Fibroblast of the aortic adventitia (primary cell): ENCODE measurements at regions not wholly inside any gene's neighbourhood (a gene's known extent, or its start where the extent isn't known, plus 50 kb on each side); places are given as distances from the start of the nearest gene placed in this dataset.

Source experiments
- DNase-seq: peaks from one replicate; pipeline ENCODE4 v3.0.0-alpha.2; 2010; ENCODE audit warnings: low read depth
- H3K4me3 ChIP-seq: 2 replicates; pipeline ENCODE4 v1.5.1; 2011; ENCODE audit warnings: low read depth, mild to moderate bottlenecking, control low read depth, low read length, moderate library complexity
- CTCF ChIP-seq: IDR thresholded peaks from 2 replicates; pipeline ENCODE4 v1.5.1; 2011; ENCODE audit warnings: mild to moderate bottlenecking, low read length, control low read depth, inconsistent platforms; ENCODE audit not compliant: insufficient read depth

GRCh38 chr11:15687342-15687741, 572.6 kb downstream of the INSC start:
- no peak overlapping the region for H3K4me3 ChIP-seq
- TF ChIP-seq CTCF: no peak
- DNase-seq: no peak

GRCh38 chr11:15688351-15688792, 573.6 kb downstream of the INSC start:
- TF ChIP-seq CTCF: no peak
- no peak overlapping the region for H3K4me3 ChIP-seq
- DNase-seq: peak; percentile 31

GRCh38 chr11:15690320-15690719, 575.6 kb downstream of the INSC start:
- DNase-seq: no peak
- no peak overlapping the region for H3K4me3 ChIP-seq
- no peak for TF ChIP-seq CTCF

GRCh38 chr11:15692739-15693138, 578.0 kb downstream of the INSC start:
- no peak for DNase-seq
- no peak for TF ChIP-seq CTCF

GRCh38 chr11:15695096-15695721, 580.5 kb downstream of the INSC start:
- no peak for DNase-seq
- no peak for TF ChIP-seq CTCF
- H3K4me3 ChIP-seq: no peak overlapping the region

More at GRCh38 chr11:15692739-15693138, 578.0 kb downstream of the INSC start:
- no peak overlapping the region for H3K4me3 ChIP-seq

GRCh38 chr11:15696069-15696468, 581.3 kb downstream of the INSC start:
- no peak overlapping the region for H3K4me3 ChIP-seq
- no peak for TF ChIP-seq CTCF
- DNase-seq: no peak

GRCh38 chr11:15697437-15698236, 582.9 kb downstream of the INSC start:
- TF ChIP-seq CTCF: no peak
- DNase-seq: no peak
- no peak overlapping the region for H3K4me3 ChIP-seq
